Kidney glomerular epithelial cell (primary cell): ENCODE measurements at regions not wholly inside any gene's neighbourhood (a gene's known extent, or its start where the extent isn't known, plus 50 kb on each side); places are given as distances from the start of the nearest gene placed in this dataset.
A peak's percentile ranks its signal among the peaks of the same experiment; 100 is the strongest.
"Not testable (repeated sequence)": the region's sequence is repeated elsewhere in the genome, so short reads cannot be mapped to it uniquely, and the experiment has no call there.

Experiments used
- DNase-seq: peaks from one replicate; lab custom pipeline; 2025; lab: John Stamatoyannopoulos, UW

GRCh38 chr6:57708061-57708460 is 390.6 kb downstream of the PRIM2 start:
- not testable (repeated sequence) for DNase-seq

- not testable (repeated sequence) for DNase-seq
These were observed 405.1 kb downstream of the PRIM2 start for GRCh38 chr6:57722546-57722945.

GRCh38 chr6:57723815-57724401 is 406.5 kb downstream of the PRIM2 start:
- DNase-seq: not testable (repeated sequence)

GRCh38 chr6:57729407-57729806 is 412.0 kb downstream of the PRIM2 start:
- not testable (repeated sequence) for DNase-seq

GRCh38 chr6:57730726-57731125 is 413.3 kb downstream of the PRIM2 start:
- DNase-seq: not testable (repeated sequence)

GRCh38 chr6:57747716-57748115 is 430.3 kb downstream of the PRIM2 start:
- DNase-seq: not testable (repeated sequence)

- not testable (repeated sequence) for DNase-seq
These were observed 442.4 kb downstream of the PRIM2 start for GRCh38 chr6:57759850-57760249.

GRCh38 chr6:57792720-57793397 is 475.4 kb downstream of the PRIM2 start:
- DNase-seq: not testable (repeated sequence)

- not testable (repeated sequence) for DNase-seq
These were observed 475.9 kb downstream of the PRIM2 start for GRCh38 chr6:57793398-57793762.

GRCh38 chr6:57799703-57800479 is 482.5 kb downstream of the PRIM2 start:
- DNase-seq: peak; percentile 8

GRCh38 chr6:57808581-57808980 is 491.2 kb downstream of the PRIM2 start:
- DNase-seq: peak; percentile 5

- DNase-seq: not testable (repeated sequence)
These were observed 492.0 kb downstream of the PRIM2 start for GRCh38 chr6:57809454-57809853.

- not testable (repeated sequence) for DNase-seq
These were observed 496.0 kb downstream of the PRIM2 start for GRCh38 chr6:57813271-57814075.

- not testable (repeated sequence) for DNase-seq
These were observed 498.4 kb downstream of the PRIM2 start for GRCh38 chr6:57815826-57816225.

- DNase-seq: not testable (repeated sequence)
These were observed 503.9 kb downstream of the PRIM2 start for GRCh38 chr6:57821325-57821724.

- not testable (repeated sequence) for DNase-seq
These were observed 505.0 kb downstream of the PRIM2 start for GRCh38 chr6:57822448-57822847.

- no peak for DNase-seq
These were observed 505.5 kb downstream of the PRIM2 start for GRCh38 chr6:57822896-57823358.

GRCh38 chr6:57837622-57838209 is 520.3 kb downstream of the PRIM2 start:
- DNase-seq: not testable (repeated sequence)

GRCh38 chr6:57841551-57841950 is 524.1 kb downstream of the PRIM2 start:
- DNase-seq: not testable (repeated sequence)

GRCh38 chr6:57853745-57854407 is 536.4 kb downstream of the PRIM2 start:
- not testable (repeated sequence) for DNase-seq
